HG03064 (cell line): ENCODE measurements at regions not wholly inside any gene's neighbourhood (a gene's known extent, or its start where the extent isn't known, plus 50 kb on each side); places are given as distances from the start of the nearest gene placed in this dataset.

Experiments
- ATAC-seq: cut with Tn5 transposase; IDR thresholded peaks from one replicate; pipeline ENCODE4 v1.9.1; 2021; ENCODE audit warnings: low read depth; ENCODE audit not compliant: unreplicated experiment

GRCh38 chr7:136053689-136054485, 76.7 kb upstream of the MTPN start:
- no peak for ATAC-seq

GRCh38 chr7:136051203-136051928, 74.2 kb upstream of the MTPN start:
- ATAC-seq: no peak

- ATAC-seq: no peak
Measured at GRCh38 chr7:136050462-136050847, 73.3 kb upstream of the MTPN start.

GRCh38 chr7:136049818-136050461, 72.8 kb upstream of the MTPN start:
- ATAC-seq: no peak

GRCh38 chr7:136049117-136049516, 72.0 kb upstream of the MTPN start:
- no peak for ATAC-seq

- no peak for ATAC-seq
Measured at GRCh38 chr7:136046548-136046947, 69.4 kb upstream of the MTPN start.

GRCh38 chr7:136045992-136046391, 68.8 kb upstream of the MTPN start:
- ATAC-seq: no peak

- ATAC-seq: no peak
Measured at GRCh38 chr7:136045181-136045580, 68.0 kb upstream of the MTPN start.

- ATAC-seq: no peak
Measured at GRCh38 chr7:136039577-136040345, 62.6 kb upstream of the MTPN start.

GRCh38 chr7:136036336-136036735, 59.2 kb upstream of the MTPN start:
- no peak for ATAC-seq

- ATAC-seq: no peak
Measured at GRCh38 chr7:136034132-136034531, 57.0 kb upstream of the MTPN start.

- ATAC-seq: no peak
Measured at GRCh38 chr7:136033413-136034031, 56.4 kb upstream of the MTPN start.

- ATAC-seq: peak; percentile 86
Measured at GRCh38 chr7:136030867-136031318, 53.7 kb upstream of the MTPN start.

GRCh38 chr7:136030330-136030729, 53.2 kb upstream of the MTPN start:
- ATAC-seq: no peak

- no peak for ATAC-seq
Measured at GRCh38 chr7:136027160-136027559, 50.0 kb upstream of the MTPN start.
